Heart right ventricle (tissue), 16 donors: ENCODE measurements at regions not wholly inside any gene's neighbourhood (a gene's known extent, or its start where the extent isn't known, plus 50 kb on each side); places are given as distances from the start of the nearest gene placed in this dataset.

Source experiments
- ATAC-seq, 8 donors: fragments of 200-7000 bp; cut with Tn5 transposase; one replicate each; pipeline ENCODE4 v1.9.1; 2020; ENCODE audit warnings: mild to moderate bottlenecking in 8 of 8, moderate library complexity in 8 of 8, moderate number of reproducible peaks in 1 of 8
- DNase-seq, 2 donors: peaks; one replicate each; pipeline ENCODE4 v3.0.0-alpha.2; 2020
- H3K27ac ChIP-seq, 10 donors: fragments of 200-600 bp; sonication (generic) in 2 of 10; one replicate each; pipeline versions ENCODE4 v1.5.0 to v1.8.0; 2020 to 2022; ENCODE audit warnings: mild to moderate bottlenecking in 3 of 10
- H3K27me3 ChIP-seq, 7 donors: fragments of 200-600 bp; one replicate each; pipeline ENCODE4 v1.8.0; 2021 to 2022; ENCODE audit warnings: mild to moderate bottlenecking in 2 of 7
- H3K36me3 ChIP-seq, 9 donors: fragments of 200-600 bp; sonication (generic) in 1 of 9; one replicate each; pipeline versions ENCODE4 v1.5.0 to v1.8.0; 2020 to 2022; ENCODE audit warnings: mild to moderate bottlenecking in 2 of 9
- H3K4me1 ChIP-seq, 9 donors: fragments of 200-600 bp; sonication (generic) in 1 of 9; one replicate each; pipeline versions ENCODE4 v1.5.0 to v1.8.0; 2020 to 2022; ENCODE audit warnings: mild to moderate bottlenecking in 4 of 9
- H3K4me3 ChIP-seq, 10 donors: fragments of 200-600 bp; sonication (generic) in 2 of 10; one replicate each; pipeline versions ENCODE4 v1.5.0 to v1.8.0; 2020 to 2022; ENCODE audit warnings: mild to moderate bottlenecking in 7 of 10, moderate library complexity in 2 of 10
- H3K9me3 ChIP-seq, 11 donors: fragments of 200-600 bp in 10 of 11; sonication (generic) in 2 of 11; one replicate each; pipeline versions ENCODE4 v1.5.0 to v1.8.0; 2013 to 2022; ENCODE audit warnings: mild to moderate bottlenecking in 2 of 11, control low read depth in 1 of 11, moderate library complexity in 1 of 11
- CTCF ChIP-seq, 9 donors: fragments of 200-600 bp; sonication (generic) in 2 of 9; IDR thresholded peaks; one replicate each; pipeline versions ENCODE4 v1.5.0 to v1.8.0; 2021 to 2022; ENCODE audit warnings: antibody characterized with exemption in 9 of 9, mild to moderate bottlenecking in 5 of 9, moderate library complexity in 1 of 9
- WGBS, 2 donors: extraction: QIAGEN DNeasy Blood & Tissue Kit; methylation state at CpG; one replicate each; pipeline ENCODE4 v1.1.7; 2013; ENCODE audit warnings: inconsistent platforms in 1 of 2; 5-methylcytosine and 5-hydroxymethylcytosine counted together
- intact Hi-C, 10 donors: fragments of 100-400 bp; cut with DNase I; formaldehyde crosslinking; loops; one replicate each; pipeline versions ENCODE4 v1.11.1 to v1.14.2; 2022
- donor health status: Arrhythmogenic right ventricular cardiomyopathy.
- donor health status: ischemic (EF 13 %, LVEDD 7.1; RV severe dilation, severe dysfunction).
- donor health status: healthy with polysubstance abuse.
- donor health status: DM: no; HTN: yes; CAD: no.
- donor health status: DM: no; HTN: no; CAD: no.
- donor health status: ischemic (EF 25% LVEDD 6.9; RV normal size, moderate dysfunction).
- donor health status: ischemic (EF 25% LVEDD 5.7; RV mildly dilated, moderate dysfunction).
- donor health status: healthy.
- donor health status: DM: yes; HTN: yes; CAD: no.
- donor health status: Ischemic cardiomyopathy.
- donor health status: ischemic (EF 35%, LVEDD 5.7; RV mildly dilated, moderate dysfunction).
- donor health status: nonischemic (EF 11% LVEDD 7.7; RV severe dilation, severe dysfunction).
- donor health status: DM: yes; HTN: yes; CAD: no.
- donor health status: PGD.
- donor health status: ischemic (EF 29% LVEDD 5.4; RV normal size, mild dysfunction).
- donor health status: nonischemic (EF 23%, LVEDD 6.1; RV moderate dilation, normal function).

GRCh38 chr10:64257704-64258103 lies 736.5 kb downstream of the REEP3 start:
- Histone ChIP-seq H3K4me1 (no peaks in the 10 kb centered on the region), H3K4me3 (no peak overlapping the region), H3K27ac (no peak overlapping the region), H3K36me3 (no peaks in the 10 kb centered on the region), H3K27me3 (no peaks in the 10 kb centered on the region), H3K9me3 (no peaks in the 10 kb centered on the region)
- 75% methylated on average over 1 of the region's 1 CpG for WGBS, 2 donors
- intact Hi-C loops = no loop called here
- ATAC-seq = no peak
- no peak for DNase-seq
- TF ChIP-seq CTCF (IDR thresholded peaks at IDR 0.05) = no peak

GRCh38 chr10:64261092-64261491 lies 739.9 kb downstream of the REEP3 start:
- TF ChIP-seq CTCF (IDR thresholded peaks at IDR 0.05) = no peak
- no peaks in the 10 kb centered on the region for H3K9me3 ChIP-seq
- ATAC-seq (no peak), DNase-seq (no peak)
- no peaks in the 10 kb centered on the region for H3K4me1 ChIP-seq
- intact Hi-C loops = no loop called here
- no peaks in the 10 kb centered on the region for H3K36me3 ChIP-seq
- H3K4me3 ChIP-seq = no peak overlapping the region
- no peaks in the 10 kb centered on the region for H3K27me3 ChIP-seq
- H3K27ac ChIP-seq = no peak overlapping the region

GRCh38 chr10:64261676-64262075 lies 740.5 kb downstream of the REEP3 start:
- WGBS, 2 donors = 93 to 94% methylated on average over 1 of the region's 1 CpG
- Histone ChIP-seq H3K27ac (no peak overlapping the region), H3K9me3 (no peaks in the 10 kb centered on the region), H3K4me3 (no peak overlapping the region), H3K4me1 (no peaks in the 10 kb centered on the region), H3K36me3 (no peaks in the 10 kb centered on the region), H3K27me3 (no peaks in the 10 kb centered on the region)
- TF ChIP-seq CTCF (IDR thresholded peaks at IDR 0.05) = no peak
- ATAC-seq (no peak), DNase-seq (no peak)
- intact Hi-C loops = no loop called here

GRCh38 chr10:64265961-64266360 lies 744.8 kb downstream of the REEP3 start:
- DNase-seq = no peak
- no peaks in the 10 kb centered on the region for H3K9me3 ChIP-seq
- no peaks in the 10 kb centered on the region for H3K36me3 ChIP-seq
- H3K27me3 ChIP-seq = no peaks in the 10 kb centered on the region
- WGBS, 2 donors = 92 to 96% methylated on average over 1 of the region's 1 CpG
- H3K4me3 ChIP-seq = no peak overlapping the region
- no peak overlapping the region for H3K27ac ChIP-seq
- intact Hi-C loops = no loop called here
- H3K4me1 ChIP-seq = no peaks in the 10 kb centered on the region
- ATAC-seq = no peak
- TF ChIP-seq CTCF (IDR thresholded peaks at IDR 0.05) = no peak

- intact Hi-C loops = no loop called here
- ATAC-seq (no peak), DNase-seq (no peak)
- no peaks in the 10 kb centered on the region for H3K27me3 ChIP-seq
- no peak for TF ChIP-seq CTCF (IDR thresholded peaks at IDR 0.05)
- H3K9me3 ChIP-seq = no peaks in the 10 kb centered on the region
- H3K4me3 ChIP-seq = no peak overlapping the region
- no peak overlapping the region for H3K27ac ChIP-seq
- WGBS, 2 donors = 60 to 68% methylated on average over 3 of the region's 3 CpGs
- no peaks in the 10 kb centered on the region for H3K4me1 ChIP-seq
- no peaks in the 10 kb centered on the region for H3K36me3 ChIP-seq
These were observed 750.3 kb downstream of the REEP3 start for GRCh38 chr10:64271508-64271907.
